Progenitor cell of endocrine pancreas (in vitro differentiated cells): ENCODE measurements at regions not wholly inside any gene's neighbourhood (a gene's known extent, or its start where the extent isn't known, plus 50 kb on each side); places are given as distances from the start of the nearest gene placed in this dataset.

Experiments
- DNase-seq: peaks from one replicate; pipeline ENCODE4 v3.0.0; 2021; ENCODE audit warnings: low spot score; ENCODE audit not compliant: unreplicated experiment
- H3K27ac Mint-ChIP-seq: 2 replicates; pipeline ENCODE4 v1.8.0; 2021; ENCODE audit warnings: mild to moderate bottlenecking, moderate library complexity, mixed read lengths
- H3K27me3 Mint-ChIP-seq: 2 replicates; pipeline ENCODE4 v1.8.0; 2021; ENCODE audit warnings: mixed read lengths
- H3K36me3 Mint-ChIP-seq: 2 replicates; pipeline ENCODE4 v1.8.0; 2022; ENCODE audit warnings: mixed read lengths; ENCODE audit not compliant: insufficient read depth
- H3K4me1 Mint-ChIP-seq: 2 replicates; pipeline ENCODE4 v1.8.0; 2021; ENCODE audit warnings: low read depth, mixed read lengths
- H3K4me3 Mint-ChIP-seq: 2 replicates; pipeline ENCODE4 v1.8.0; 2021; ENCODE audit warnings: low read depth, mild to moderate bottlenecking, moderate library complexity, mixed read lengths
- H3K9me3 Mint-ChIP-seq: 2 replicates; pipeline ENCODE4 v1.8.0; 2021; ENCODE audit warnings: low read depth, mixed read lengths
- TF ChIP-seq, protein P1 (sequence below): fragments of 200-600 bp; sonication (generic); IDR thresholded peaks from one replicate; pipeline ENCODE4 v1.5.0; 2021; ENCODE audit warnings: antibody characterized with exemption, mild to moderate bottlenecking; ENCODE audit not compliant: unreplicated experiment

DNA sequence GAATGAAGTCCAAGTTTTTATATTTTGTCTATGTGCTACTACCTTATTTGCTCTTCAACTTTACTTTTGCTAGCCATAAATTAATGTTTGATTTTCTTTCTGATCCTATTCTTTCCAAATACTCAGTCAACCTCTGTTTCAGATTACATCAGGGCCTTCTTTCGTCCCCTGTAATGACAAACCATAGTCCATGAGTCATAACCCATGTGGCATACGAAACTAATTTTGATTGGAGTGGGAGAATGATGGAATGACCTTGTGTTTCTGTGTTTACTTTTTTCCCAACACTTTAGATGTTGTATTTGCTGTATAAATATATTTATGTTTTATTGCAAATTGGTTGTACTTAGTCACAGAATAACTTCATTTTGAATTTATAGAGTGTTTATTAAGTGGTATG lies 1043.1 kb downstream of the DTWD2 start:
- no peaks in the 10 kb centered on the region for H3K27me3 Mint-ChIP-seq
- no peak overlapping the region for H3K27ac Mint-ChIP-seq
- H3K36me3 Mint-ChIP-seq: no peaks in the 10 kb centered on the region
- DNase-seq: no peak
- H3K4me1 Mint-ChIP-seq: no peaks in the 10 kb centered on the region
- H3K4me3 Mint-ChIP-seq: no peak overlapping the region
- H3K9me3 Mint-ChIP-seq: no peaks in the 10 kb centered on the region
- TF ChIP-seq, protein P1, sequence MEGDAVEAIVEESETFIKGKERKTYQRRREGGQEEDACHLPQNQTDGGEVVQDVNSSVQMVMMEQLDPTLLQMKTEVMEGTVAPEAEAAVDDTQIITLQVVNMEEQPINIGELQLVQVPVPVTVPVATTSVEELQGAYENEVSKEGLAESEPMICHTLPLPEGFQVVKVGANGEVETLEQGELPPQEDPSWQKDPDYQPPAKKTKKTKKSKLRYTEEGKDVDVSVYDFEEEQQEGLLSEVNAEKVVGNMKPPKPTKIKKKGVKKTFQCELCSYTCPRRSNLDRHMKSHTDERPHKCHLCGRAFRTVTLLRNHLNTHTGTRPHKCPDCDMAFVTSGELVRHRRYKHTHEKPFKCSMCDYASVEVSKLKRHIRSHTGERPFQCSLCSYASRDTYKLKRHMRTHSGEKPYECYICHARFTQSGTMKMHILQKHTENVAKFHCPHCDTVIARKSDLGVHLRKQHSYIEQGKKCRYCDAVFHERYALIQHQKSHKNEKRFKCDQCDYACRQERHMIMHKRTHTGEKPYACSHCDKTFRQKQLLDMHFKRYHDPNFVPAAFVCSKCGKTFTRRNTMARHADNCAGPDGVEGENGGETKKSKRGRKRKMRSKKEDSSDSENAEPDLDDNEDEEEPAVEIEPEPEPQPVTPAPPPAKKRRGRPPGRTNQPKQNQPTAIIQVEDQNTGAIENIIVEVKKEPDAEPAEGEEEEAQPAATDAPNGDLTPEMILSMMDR: no peak

DNA sequence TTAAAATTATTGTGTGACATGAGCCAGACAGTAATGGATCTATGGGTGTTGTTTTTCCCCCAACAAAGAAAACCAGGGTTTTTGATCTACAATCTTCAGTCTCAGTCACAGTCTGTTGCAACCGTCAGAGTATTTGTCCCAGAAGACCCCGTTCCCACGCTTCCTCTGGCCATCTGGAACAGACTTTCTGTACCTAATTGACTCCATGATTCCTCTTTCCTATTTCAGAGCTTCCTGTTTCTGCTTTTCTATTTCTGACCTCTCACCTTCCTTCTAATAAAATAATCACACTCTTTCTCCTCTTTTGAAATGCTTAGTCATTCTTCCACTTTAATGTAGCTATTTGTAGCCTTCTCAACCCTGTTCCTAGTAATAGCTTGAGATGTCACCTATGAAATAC lies 1044.8 kb downstream of the DTWD2 start:
- Mint-ChIP-seq H3K36me3 (no peaks in the 10 kb centered on the region), H3K4me3 (no peak overlapping the region), H3K4me1 (no peaks in the 10 kb centered on the region), H3K9me3 (no peaks in the 10 kb centered on the region), H3K27ac (no peak overlapping the region), H3K27me3 (no peaks in the 10 kb centered on the region)
- TF ChIP-seq, protein P1: no peak
- DNase-seq: no peak

DNA sequence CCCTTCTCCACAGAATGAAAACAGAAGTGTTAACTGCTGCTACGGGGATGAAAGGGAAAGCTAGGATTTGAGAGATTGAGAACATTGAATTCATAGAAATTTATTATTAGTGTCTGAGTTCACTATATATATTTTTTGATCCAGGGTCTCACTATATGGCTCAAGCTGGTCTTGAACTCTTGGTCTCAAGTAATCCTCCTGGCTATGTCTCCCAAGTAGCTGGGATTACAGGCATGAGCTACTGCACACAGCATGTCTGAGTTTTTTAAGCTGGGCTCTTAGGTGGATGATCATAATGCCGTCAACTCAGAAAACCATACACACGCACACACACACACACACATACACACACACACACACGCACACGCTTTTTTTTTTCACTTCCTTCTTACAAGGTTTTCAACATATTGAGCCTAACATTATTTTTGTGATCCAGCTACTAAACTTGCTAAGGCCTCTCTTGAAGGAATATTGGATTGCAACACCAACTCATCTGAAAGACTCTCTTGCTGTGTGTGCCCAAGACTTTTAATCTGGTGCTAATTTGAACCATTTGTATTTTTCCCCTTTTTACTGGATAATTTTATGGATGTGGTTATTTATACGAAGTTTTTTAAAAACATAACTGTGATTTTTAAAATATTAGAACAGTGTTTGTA lies 1045.4 kb downstream of the DTWD2 start:
- H3K4me1 Mint-ChIP-seq: no peaks in the 10 kb centered on the region
- no peak overlapping the region for H3K27ac Mint-ChIP-seq
- TF ChIP-seq, protein P1: no peak
- H3K9me3 Mint-ChIP-seq: no peaks in the 10 kb centered on the region
- DNase-seq: no peak
- H3K4me3 Mint-ChIP-seq: no peak overlapping the region
- H3K27me3 Mint-ChIP-seq: no peaks in the 10 kb centered on the region
- no peaks in the 10 kb centered on the region for H3K36me3 Mint-ChIP-seq

DNA sequence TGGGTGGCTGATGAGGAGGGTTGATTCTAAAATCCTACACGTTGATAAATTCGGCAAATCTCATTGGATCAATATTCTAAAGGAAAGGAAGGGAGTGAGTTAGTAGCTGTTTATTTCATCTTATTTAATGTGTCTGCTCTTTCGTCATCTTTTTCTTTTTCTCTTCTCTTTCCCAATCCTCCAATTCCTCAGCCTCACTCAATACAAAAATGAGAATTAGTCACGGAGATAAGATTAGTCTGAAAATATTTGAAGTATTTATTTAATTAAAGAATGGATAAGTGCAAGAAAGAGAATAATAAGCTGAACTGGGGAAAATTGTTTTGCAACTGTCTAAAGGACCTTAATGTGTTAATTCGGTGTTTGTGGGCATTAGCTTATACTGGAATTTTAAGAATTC lies 1095.1 kb downstream of the DTWD2 start:
- no peaks in the 10 kb centered on the region for H3K9me3 Mint-ChIP-seq
- no peaks in the 10 kb centered on the region for H3K36me3 Mint-ChIP-seq
- no peaks in the 10 kb centered on the region for H3K4me1 Mint-ChIP-seq
- DNase-seq: no peak
- no peak overlapping the region for H3K4me3 Mint-ChIP-seq
- H3K27me3 Mint-ChIP-seq: no peaks in the 10 kb centered on the region
- H3K27ac Mint-ChIP-seq: no peak overlapping the region
- TF ChIP-seq, protein P1: no peak

DNA sequence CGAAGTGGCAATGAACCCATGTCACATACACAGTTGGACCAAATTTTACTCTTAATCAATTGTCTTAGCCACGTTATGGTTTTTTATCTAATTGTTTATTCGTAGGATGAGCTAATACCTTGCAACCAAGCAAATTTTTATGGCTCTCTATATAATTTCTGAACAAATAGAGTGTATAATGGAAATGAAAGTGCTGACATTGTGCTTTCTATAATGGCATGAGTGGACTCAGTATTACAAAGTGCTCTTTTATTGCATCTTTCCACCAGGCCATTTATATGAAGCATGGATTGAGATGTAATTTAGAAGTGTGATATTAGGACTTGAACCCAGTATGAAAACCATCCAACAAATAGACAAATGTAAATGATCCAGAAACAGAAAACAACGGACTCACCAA lies 1096.0 kb downstream of the DTWD2 start:
- TF ChIP-seq, protein P1: no peak
- no peaks in the 10 kb centered on the region for H3K36me3 Mint-ChIP-seq
- H3K4me3 Mint-ChIP-seq: no peak overlapping the region
- H3K27ac Mint-ChIP-seq: no peak overlapping the region
- no peaks in the 10 kb centered on the region for H3K9me3 Mint-ChIP-seq
- no peak for DNase-seq
- no peaks in the 10 kb centered on the region for H3K4me1 Mint-ChIP-seq
- no peaks in the 10 kb centered on the region for H3K27me3 Mint-ChIP-seq
